ENCODE measurements at regions not wholly inside any gene's neighbourhood (a gene's known extent, or its start where the extent isn't known, plus 50 kb on each side); places are given as distances from the start of the nearest gene placed in this dataset.

- no peak for DNase-seq
Observed at GRCh38 chr4:184950117-184950830, 68.0 kb upstream of the HELT start.

- no peak for DNase-seq
Observed at GRCh38 chr4:184950926-184951325, 67.4 kb upstream of the HELT start.

- no peak for DNase-seq
Observed at GRCh38 chr4:184951668-184952160, 66.6 kb upstream of the HELT start.

GRCh38 chr4:184952522-184952921 lies 65.8 kb upstream of the HELT start:
- DNase-seq, result no peak

DNA sequence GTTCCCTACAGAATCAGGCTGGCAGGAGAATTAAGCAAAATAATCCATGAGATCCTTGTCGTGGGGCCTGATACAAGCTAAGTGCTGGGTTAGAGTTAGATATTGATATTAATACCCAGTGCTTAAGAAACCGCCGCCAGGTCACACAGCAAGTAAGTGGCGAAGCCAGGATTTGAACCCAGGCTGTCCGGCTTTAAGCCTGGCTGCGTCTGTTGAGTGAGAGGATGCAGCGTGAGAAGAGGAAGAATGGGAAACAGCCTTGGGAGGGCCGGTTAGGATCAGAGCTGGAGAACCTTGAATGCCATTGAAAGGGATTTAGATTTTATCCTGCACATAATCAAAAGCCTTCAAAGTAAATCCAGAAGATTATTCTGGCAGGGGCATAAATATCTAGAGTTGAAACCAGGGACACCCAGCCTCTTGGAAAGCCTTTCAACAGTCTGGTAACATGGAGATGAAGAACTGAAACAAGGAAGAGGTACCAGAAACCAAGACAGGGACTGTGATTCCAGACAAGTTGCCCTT lies 64.8 kb upstream of the HELT start:
- DNase-seq, result no peak

DNA sequence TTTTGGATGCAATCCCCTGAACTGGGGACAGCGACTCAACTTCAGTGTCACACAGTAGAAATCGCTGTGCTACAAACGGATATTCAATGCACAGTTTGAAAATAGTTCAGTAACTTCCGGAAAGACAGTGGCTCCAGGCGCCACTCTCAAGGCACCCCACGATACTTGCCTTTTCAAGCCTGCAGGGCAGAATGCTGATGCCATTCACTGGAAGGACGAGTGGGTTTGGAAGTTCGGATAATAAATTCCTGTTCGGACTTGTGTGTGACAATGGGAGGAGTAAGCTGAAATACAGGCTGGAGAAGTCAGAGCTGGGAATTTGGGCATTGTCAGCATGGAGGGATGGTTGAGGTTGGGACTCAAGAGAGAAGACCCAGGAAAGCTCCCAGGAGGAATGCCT lies 64.3 kb upstream of the HELT start:
- DNase-seq, result no peak

DNA sequence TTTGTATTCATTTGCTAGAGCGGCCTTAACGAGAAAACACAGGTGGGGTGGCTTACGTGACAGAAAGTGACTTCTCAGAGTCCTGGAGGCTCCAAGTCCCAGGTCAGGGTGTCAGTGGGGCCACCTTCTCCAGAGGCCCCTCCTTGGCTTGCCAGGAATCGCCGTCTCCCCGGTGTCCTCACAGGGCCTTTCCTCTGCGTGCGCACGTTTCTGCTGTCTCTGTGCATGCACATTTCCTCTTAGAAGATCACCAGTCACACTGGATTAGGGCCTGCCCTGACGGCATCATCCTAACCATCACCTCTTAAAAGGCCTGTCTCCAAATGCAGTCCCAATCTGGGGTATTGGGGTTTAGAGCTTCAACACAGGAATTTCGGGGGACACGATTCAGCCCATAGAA lies 63.8 kb upstream of the HELT start:
- DNase-seq, result no peak

DNA sequence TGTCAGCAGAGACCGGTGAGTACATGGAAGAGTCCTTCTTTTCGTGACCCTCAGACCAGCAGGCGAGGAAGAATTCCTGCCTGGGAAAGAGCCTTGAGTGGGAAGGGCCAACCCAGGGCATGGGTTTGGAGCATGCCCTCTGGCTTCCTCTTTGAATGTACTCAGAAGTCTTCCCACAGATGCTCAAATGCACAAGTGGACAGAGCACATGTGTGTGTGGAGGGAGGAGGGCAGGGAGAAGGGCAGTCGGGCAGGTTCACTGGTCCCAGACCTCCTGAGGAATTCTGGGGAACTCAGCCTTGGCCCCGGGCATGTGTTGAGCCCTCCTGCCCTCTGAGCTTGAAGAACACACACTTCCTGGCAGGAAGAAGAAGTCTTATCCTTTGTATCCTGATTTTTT lies 63.2 kb upstream of the HELT start:
- DNase-seq, result no peak

GRCh38 chr4:184955636-184956035 lies 62.7 kb upstream of the HELT start:
- no peak for DNase-seq

GRCh38 chr4:184957446-184958115 lies 60.7 kb upstream of the HELT start:
- no peak for DNase-seq

- DNase-seq, result no peak
Observed at GRCh38 chr4:184958127-184958922, 60.0 kb upstream of the HELT start.

DNA sequence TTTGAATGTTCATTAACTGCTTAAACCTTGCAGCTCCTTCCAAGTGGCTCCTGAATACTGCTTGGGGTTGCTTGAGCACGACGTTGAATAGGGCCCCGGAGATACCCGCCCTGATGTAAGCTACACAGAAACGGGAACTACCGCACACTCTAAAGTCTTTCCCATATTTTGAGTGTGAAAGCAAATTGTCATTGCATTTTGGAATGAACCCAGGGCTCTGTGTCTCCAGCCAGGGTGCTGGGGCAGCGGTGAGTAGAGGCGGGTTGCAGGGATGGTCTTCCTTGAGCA lies 59.4 kb upstream of the HELT start:
- no peak for DNase-seq

DNA sequence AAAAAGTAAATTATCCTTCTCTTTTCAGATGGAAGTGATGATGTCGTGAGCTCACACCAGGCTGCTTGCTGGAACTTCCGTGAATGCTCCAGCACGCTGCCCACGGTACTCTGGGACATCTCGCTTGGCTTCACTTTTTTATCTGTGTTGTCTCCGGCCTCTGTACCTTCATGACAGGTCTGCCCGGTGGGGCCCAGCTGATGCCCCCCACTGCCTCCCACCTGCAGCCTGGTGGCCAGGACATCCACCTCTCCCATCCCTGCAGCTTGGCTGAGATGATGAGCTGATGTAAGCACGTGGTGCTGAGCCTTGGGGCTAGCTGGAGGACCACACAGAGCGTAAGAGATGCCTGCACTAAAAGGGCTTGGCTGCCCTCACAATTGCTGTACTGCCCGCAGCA lies 59.0 kb upstream of the HELT start:
- DNase-seq, result no peak

GRCh38 chr4:184959786-184960185 lies 58.5 kb upstream of the HELT start:
- no peak for DNase-seq

DNA sequence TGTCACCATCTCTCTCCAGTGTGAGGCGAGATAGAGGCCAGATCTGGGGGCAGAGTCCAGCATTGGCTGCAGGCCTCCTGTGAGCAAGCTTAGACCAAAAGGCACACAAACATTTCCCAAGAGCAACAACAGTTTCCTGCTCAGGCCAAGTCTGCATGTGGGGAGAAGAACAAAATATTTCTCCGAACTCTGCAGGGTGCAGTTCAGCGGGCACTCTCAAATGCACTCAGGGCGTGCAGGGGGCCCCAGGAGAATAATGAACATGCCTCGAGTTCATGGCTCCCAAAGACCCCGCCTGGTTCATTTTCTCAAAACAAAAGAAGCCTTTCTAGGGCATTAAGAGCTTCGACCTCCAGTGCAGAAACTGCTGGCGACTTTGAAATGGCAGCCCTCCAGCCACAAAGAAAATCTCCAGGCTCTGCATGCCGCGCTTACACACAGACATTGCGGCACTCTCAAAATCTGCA lies 57.8 kb upstream of the HELT start:
- no peak for DNase-seq

GRCh38 chr4:184961660-184962059 lies 56.6 kb upstream of the HELT start:
- no peak for DNase-seq

GRCh38 chr4:184962125-184962638 lies 56.1 kb upstream of the HELT start:
- DNase-seq, result no peak

- peak in 1 of 2 donors; percentile 36 for DNase-seq
Observed at GRCh38 chr4:184965230-184966050, 52.9 kb upstream of the HELT start.

GRCh38 chr4:184966051-184966691 lies 52.1 kb upstream of the HELT start:
- peak in 1 of 2 donors; percentile 38 for DNase-seq

GRCh38 chr4:184967699-184968098 lies 50.6 kb upstream of the HELT start:
- DNase-seq, result peak in 1 of 2 donors; percentile 20

DNA sequence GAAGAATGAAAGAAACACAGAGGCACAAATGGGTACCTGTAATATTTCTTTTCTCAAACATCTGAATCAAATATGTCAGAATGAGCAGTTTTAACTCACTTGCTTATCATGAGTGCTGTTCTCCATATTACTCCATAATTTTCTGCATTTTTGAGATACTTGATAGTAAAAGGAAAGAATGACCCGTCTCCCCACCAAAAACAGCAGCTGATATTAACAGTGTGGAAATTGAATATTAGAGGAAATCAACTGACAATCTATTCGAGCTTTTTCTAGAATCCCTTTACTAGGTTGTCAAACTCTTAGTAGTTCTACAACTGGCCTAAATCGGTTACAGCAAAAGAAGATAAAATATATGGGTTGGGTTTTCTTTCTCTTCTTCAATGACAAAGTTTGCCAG lies 49.9 kb upstream of the HELT start:
- DNase-seq, result no peak

All from stimulated activated CD4-positive, alpha-beta T cell treated with anti-CD3 and anti-CD28 coated beads, Interleukin-2, amount 100 ng/mL, for 24 hours (primary cell).